SJCRH30 (cell line): ENCODE measurements at regions not wholly inside any gene's neighbourhood (a gene's known extent, or its start where the extent isn't known, plus 50 kb on each side); places are given as distances from the start of the nearest gene placed in this dataset.
A peak's percentile ranks its signal among the peaks of the same experiment; 100 is the strongest.

Experiments
- DNase-seq, 2 experiments: peaks; one replicate each; pipeline ENCODE4 v3.0.0-alpha.2; 2015 to 2020
- H3K27ac ChIP-seq: fragments of 250-450 bp; sonication (Bioruptor Pico); 2 replicates; pipeline ENCODE4 v1.5.1; 2020; ENCODE audit warnings: mild to moderate bottlenecking, moderate library complexity
- H3K27me3 ChIP-seq: fragments of 250-450 bp; sonication (Bioruptor Pico); 2 replicates; pipeline ENCODE4 v1.5.1; 2020; ENCODE audit warnings: mild to moderate bottlenecking, moderate library complexity
- H3K36me3 ChIP-seq: fragments of 250-450 bp; sonication (Bioruptor Pico); 2 replicates; pipeline ENCODE4 v1.5.1; 2020; ENCODE audit warnings: mild to moderate bottlenecking, moderate library complexity
- H3K4me1 ChIP-seq: fragments of 250-450 bp; sonication (Bioruptor Pico); 2 replicates; pipeline ENCODE4 v1.5.1; 2020; ENCODE audit warnings: mild to moderate bottlenecking, moderate library complexity
- H3K4me3 ChIP-seq: fragments of 250-450 bp; sonication (Bioruptor Pico); 2 replicates; pipeline ENCODE4 v1.5.1; 2020; ENCODE audit warnings: mild to moderate bottlenecking, moderate library complexity
- H3K9me3 ChIP-seq: fragments of 250-450 bp; sonication (Bioruptor Pico); replicated peaks from 2 replicates; pipeline ENCODE4 v1.5.1; 2020; ENCODE audit warnings: mild to moderate bottlenecking, moderate library complexity

DNA sequence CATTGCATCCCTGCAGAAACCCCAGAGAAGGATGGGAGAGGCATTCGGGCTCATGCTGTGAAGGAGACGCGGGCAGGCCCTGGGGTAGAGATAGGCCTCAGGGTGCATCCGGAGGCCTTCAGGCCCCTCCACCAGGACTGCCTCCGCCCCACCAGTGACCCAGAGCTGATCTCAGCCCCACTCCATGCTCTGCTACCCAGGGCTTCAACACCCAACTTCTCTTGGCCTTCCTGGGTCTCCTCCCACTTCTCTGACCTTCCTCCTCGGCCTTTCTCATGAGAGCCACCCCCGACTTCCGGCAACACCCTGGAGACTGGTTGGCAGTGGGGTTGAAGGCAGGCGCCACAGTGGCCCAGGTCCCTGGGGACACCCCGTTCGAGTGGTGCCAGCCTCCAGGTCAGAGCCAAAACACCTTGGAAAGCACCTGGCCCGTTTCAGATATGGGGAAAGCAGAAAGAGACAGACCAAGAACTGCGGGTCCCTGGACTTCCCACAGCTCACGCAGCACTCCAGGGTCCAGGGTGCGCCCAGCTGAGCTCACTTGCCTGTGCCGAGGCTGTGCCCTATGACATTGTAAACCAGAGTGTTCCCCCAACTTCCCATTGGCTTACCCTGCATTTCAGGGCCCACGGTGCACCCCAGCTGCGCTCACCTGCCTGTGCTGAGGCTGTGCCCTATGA is 65.1 kb upstream of the OLFM1 start:
- Histone ChIP-seq H3K4me3 (no peak overlapping the region), H3K4me1 (peaks cover 18% of the 10 kb centered on the region), H3K27ac (no peak overlapping the region), H3K9me3 (0 out of 2 replicates have a peak, but pooled peaks cover 4% of the 10 kb centered on the region), H3K36me3 (no peaks in the 10 kb centered on the region), H3K27me3 (no peaks in the 10 kb centered on the region)
- no peak for DNase-seq

DNA sequence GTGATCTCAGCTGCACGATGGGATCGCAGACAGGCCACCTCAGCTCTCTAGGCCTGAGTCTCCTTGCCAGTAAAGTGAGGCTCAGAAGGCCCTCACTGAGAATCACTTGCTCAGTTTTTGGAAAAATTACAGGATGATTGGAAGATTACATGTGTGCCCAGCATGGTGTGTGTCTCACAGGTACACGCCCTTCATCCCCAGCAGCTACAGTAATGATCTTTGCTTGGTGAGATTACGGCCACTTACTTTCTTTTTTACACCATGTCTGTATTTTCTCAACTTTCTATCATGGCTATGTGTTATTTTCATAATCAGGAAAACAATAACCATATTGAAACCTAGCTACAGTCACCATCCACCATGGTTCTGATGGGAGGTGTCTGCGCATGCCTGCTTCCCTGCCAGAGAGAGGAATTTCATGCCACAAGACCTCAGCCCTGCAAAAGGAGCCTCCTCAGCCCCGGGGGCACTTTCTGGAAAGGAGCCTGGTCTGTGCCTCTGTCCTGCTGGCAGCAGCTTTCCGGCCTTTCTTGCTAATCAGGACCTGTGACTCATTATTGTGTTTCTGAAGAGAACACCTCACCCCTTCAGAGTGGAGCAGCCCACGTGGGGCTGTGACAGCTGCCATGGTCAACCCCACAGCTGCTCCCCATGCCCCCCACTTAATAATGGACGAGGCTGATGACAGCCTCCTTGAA is 64.2 kb upstream of the OLFM1 start:
- Histone ChIP-seq H3K9me3 (0 out of 2 replicates have a peak, but pooled peaks cover 4% of the 10 kb centered on the region), H3K4me3 (no peak overlapping the region), H3K4me1 (peaks cover 16% of the 10 kb centered on the region), H3K36me3 (no peaks in the 10 kb centered on the region), H3K27me3 (no peaks in the 10 kb centered on the region), H3K27ac (peak overlapping the region; percentile 9)
- peak; percentile 93 to 94 for DNase-seq

DNA sequence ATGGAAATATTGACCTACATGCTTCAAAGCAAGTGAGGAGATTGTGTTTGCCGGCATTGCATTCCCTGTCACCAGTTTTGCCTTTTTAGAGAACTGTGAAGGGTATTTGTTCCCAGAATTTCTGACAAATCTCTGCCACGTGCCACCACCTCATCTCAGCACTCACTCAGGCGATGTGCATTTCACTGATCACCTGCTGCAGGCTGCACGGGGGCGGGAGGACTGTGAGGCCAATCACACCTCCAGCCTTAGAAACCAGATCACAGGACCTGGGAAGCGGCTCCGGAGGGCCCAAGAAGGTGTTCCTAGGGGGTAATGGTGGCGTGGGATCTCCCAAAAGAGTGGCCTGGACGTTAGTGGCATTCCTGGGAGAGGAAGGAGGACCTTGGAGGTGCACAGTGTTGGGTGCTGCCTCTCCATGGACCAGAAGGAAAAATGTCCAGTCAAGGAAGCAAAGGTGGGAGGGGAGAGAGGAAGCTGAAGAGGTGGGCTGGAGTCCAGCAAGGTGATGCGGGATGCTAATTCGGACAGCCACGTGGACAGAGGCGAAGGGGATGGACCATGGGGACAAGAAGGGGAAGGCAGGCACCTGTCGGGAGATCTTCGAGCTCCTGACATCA is 63.6 kb upstream of the OLFM1 start:
- Histone ChIP-seq H3K9me3 (0 out of 2 replicates have a peak, but pooled peaks cover 4% of the 10 kb centered on the region), H3K27ac (peak overlapping the region; percentile 9), H3K36me3 (no peaks in the 10 kb centered on the region), H3K4me1 (peaks cover 16% of the 10 kb centered on the region), H3K27me3 (no peaks in the 10 kb centered on the region), H3K4me3 (no peak overlapping the region)
- no peak for DNase-seq

DNA sequence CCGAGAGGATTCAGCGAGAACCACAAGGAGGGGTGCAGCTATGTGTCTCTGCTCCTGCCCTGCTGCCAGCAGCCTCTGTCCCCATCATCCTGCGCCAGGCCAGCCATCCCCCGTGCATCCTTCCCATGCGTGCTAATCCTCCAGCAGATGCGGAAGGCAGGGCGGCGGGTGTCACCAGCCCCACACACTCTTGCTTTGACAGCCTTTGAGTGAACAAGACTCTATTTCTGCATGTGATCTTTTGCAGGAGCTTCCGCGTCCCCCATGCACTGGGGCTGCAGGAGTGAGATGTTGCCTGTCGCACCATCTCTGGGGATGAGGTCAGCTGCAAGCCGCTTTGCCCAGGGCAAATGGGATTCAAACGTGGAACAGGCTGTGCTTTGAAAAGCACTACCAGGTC is 58.0 kb upstream of the OLFM1 start:
- H3K27ac ChIP-seq, result no peak overlapping the region
- H3K27me3 ChIP-seq, result no peaks in the 10 kb centered on the region; the same call in 1 of the 2 replicates
- 0 out of 2 replicates have a peak, but pooled peaks cover 4% of the 10 kb centered on the region for H3K9me3 ChIP-seq
- H3K4me3 ChIP-seq, result no peak overlapping the region
- no peaks in the 10 kb centered on the region for H3K4me1 ChIP-seq
- no peak for DNase-seq
- no peaks in the 10 kb centered on the region for H3K36me3 ChIP-seq

DNA sequence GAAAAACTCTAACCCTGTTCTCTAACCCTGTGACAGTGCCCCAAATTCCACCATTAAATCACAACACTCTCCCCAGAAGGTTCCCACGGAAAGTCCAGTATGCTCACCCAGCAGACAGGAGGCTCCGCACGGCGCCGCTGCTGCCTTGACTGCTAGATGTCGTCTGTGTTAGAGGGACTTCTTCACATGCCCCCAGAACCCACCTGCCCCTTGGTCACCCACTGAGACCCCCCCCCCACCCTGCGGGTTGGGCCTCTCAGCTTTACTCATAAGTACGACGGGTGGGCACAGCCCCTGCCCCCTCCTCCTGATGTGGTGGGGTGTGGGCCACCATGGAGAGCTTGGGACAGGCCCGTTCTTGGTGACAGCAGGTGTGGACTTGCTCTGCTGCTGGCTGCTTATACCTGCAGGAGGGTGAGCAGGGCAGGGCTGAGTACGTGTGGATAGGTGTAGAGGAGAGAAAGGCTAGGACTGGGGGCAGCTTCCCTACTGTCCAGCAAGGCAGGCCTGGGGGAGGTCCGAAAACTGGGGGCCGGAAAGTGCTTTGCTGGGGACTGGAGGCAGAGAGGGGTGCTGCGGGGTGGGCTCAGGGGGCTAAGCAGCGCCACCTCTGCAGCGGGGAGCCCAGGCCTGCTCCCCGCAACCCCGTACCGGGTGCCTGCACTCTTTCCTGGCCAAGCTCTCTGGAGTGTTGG is 57.5 kb upstream of the OLFM1 start:
- Histone ChIP-seq H3K9me3 (0 out of 2 replicates have a peak, but pooled peaks cover 1% of the 10 kb centered on the region), H3K4me3 (no peak overlapping the region)
- no peak for DNase-seq

DNA sequence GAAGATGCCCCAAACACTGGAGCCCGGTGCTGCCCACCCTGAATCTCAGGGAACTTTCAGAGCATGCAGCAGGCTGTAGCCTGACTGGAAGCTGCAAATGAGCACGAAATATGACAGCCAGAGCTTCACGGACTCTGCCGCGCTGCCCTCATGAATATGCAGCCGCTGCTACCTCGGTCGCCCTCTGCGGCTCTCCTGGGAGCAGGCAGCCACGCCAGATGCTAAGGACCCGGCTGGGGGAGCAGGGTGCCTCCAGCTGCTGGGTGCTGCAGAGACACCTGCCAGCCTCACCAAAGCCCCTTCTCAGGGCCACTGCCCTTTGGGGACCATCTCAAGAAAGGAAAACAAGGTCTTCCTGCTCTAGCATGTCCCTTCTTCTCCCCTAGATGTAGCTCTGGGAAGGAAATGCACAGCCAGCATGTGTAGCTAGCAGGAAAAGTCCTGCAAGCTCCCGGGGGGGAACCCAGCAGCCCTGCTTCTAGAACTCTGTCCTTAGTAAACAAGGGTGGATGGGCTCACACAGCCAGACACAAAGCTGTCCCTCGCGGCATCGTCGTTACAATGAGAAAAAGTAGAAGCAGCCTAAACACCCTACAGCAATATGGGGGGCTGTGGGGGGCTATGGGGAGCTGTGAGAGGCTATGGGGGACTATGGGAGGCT is 56.8 kb upstream of the OLFM1 start:
- Histone ChIP-seq H3K9me3 (no peaks in the 10 kb centered on the region), H3K36me3 (no peaks in the 10 kb centered on the region), H3K4me3 (no peak overlapping the region), H3K4me1 (no peaks in the 10 kb centered on the region), H3K27me3 (no peaks in the 10 kb centered on the region; the same call in 1 of the 2 replicates), H3K27ac (no peak overlapping the region)
- no peak for DNase-seq

More for the DNA sequence above, 57.5 kb upstream of the OLFM1 start:
- Histone ChIP-seq H3K36me3 (no peaks in the 10 kb centered on the region), H3K27ac (no peak overlapping the region), H3K4me1 (no peaks in the 10 kb centered on the region), H3K27me3 (no peaks in the 10 kb centered on the region; the same call in 1 of the 2 replicates)

DNA sequence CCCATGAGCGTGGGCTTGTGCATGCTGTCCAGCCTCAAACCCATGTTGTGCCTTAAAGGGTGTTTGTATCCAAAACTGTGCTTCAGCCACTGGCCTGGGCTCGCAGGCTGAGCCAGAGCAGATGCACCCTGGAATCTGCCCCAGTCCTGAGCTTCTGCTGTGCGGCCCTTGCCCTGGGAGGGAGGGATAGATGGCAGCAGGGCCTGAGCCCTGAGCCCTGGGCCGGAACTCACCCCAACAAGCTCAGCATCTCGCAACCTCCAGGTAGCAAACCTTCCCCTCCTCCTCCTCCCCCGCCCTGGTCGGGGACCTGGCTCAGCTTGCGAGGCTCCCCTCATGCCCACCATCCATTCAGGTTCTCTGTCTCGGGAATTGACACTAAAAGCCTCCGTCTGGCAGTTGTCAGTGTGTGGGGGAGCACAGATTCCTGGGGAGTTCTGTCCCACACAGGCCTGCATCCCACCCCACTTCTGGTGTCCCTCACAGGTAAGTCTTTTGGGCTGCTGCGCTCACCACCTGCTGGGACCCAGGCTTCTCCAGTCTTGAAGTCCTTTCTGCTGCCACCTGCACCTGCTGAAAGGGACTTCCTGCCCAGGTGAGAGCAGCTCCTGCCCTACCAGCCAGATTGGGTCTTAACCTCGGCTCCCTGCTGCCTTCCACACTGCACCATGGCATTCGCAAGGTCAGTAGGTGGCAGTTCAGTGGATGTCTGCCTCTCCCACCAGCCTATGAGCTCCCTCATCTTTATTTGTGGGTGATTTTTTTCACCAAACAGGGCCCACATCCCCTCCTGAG is 55.2 kb upstream of the OLFM1 start:
- Histone ChIP-seq H3K4me3 (no peak overlapping the region), H3K27me3 (no peaks in the 10 kb centered on the region; the same call in 1 of the 2 replicates), H3K4me1 (no peaks in the 10 kb centered on the region), H3K9me3 (no peaks in the 10 kb centered on the region), H3K27ac (no peak overlapping the region), H3K36me3 (no peaks in the 10 kb centered on the region)
- no peak for DNase-seq

DNA sequence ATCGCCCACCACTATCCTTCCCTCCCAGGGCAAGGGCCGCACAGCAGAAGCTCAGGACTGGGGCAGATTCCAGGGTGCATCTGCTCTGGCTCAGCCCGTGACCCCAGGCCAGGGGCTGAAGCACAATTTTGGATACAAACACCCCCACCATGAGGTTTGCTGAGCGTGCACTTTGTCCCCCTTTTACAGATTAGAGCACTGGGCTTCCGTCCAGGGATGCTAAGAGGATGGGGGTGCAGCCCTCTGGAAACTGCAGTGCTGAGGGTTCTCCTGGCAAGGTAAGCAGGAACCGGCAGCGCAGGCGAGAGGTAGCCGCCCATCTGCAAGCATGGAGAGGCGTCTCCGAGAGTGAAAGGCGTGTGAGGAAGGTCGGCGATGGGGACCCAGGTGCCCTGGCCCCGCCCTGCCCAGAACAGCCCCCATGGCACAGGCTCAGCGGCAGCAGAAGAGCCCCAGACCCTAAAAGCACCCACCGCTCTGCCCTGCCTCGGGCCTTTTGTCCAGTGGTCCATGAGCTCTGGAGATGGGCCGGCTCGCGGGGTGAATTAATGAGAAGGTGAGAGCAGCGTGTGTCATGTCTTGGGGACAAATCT is 54.5 kb upstream of the OLFM1 start:
- no peak for DNase-seq
- no peak overlapping the region for H3K27ac ChIP-seq
- H3K4me1 ChIP-seq, result no peaks in the 10 kb centered on the region

DNA sequence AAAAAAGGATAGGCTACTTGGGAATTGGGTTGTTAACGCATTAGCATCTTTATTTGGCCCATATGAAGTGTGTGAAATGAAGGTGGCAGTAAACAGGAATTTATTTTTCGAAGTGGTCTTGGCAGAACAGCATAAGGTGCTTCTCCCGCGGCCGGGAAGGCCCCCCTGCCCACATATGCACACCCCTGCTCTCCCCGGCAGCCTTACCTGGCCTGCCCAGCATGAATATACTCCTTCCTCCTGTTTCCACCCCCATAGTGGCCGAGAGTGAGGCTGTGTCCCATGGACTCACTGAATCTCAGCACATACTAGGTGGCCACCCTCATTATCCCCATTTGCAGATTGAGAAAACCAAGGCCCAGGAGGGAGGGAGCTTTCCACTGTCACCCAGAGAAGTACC is 54.0 kb upstream of the OLFM1 start:
- Histone ChIP-seq H3K4me1 (no peaks in the 10 kb centered on the region), H3K27me3 (peaks cover 4% of the 10 kb centered on the region; the same call in 1 of the 2 replicates), H3K9me3 (no peaks in the 10 kb centered on the region), H3K36me3 (no peaks in the 10 kb centered on the region), H3K27ac (no peak overlapping the region), H3K4me3 (no peak overlapping the region)
- no peak for DNase-seq

More for the DNA sequence above, 54.5 kb upstream of the OLFM1 start:
- Histone ChIP-seq H3K36me3 (no peaks in the 10 kb centered on the region), H3K9me3 (no peaks in the 10 kb centered on the region), H3K27me3 (peaks cover 3% of the 10 kb centered on the region; the same call in 1 of the 2 replicates), H3K4me3 (no peak overlapping the region)

DNA sequence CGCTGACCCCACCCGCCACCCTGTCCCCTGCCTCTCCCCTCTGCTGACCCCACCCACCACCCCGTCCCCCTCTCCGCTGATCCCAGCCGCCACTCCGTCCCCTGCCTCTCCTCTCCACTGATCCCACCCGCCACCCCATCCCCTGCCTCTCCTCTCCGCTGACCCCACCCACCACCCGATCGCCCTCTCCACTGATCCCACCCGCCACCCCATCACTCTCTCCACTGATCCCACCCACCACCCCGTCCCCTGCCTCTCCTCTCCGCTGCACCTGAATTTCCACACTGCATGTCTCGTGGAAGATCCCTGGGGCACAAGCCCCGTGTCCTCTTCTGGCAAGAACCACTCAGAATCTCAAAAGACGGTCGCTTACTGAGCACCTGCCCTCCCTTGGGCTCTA is 53.4 kb upstream of the OLFM1 start:
- H3K27me3 ChIP-seq, result peaks cover 4% of the 10 kb centered on the region; the same call in 1 of the 2 replicates
- no peak overlapping the region for H3K4me3 ChIP-seq
- DNase-seq, result no peak
- no peaks in the 10 kb centered on the region for H3K36me3 ChIP-seq
- no peaks in the 10 kb centered on the region for H3K4me1 ChIP-seq
- H3K9me3 ChIP-seq, result no peaks in the 10 kb centered on the region
- H3K27ac ChIP-seq, result no peak overlapping the region

DNA sequence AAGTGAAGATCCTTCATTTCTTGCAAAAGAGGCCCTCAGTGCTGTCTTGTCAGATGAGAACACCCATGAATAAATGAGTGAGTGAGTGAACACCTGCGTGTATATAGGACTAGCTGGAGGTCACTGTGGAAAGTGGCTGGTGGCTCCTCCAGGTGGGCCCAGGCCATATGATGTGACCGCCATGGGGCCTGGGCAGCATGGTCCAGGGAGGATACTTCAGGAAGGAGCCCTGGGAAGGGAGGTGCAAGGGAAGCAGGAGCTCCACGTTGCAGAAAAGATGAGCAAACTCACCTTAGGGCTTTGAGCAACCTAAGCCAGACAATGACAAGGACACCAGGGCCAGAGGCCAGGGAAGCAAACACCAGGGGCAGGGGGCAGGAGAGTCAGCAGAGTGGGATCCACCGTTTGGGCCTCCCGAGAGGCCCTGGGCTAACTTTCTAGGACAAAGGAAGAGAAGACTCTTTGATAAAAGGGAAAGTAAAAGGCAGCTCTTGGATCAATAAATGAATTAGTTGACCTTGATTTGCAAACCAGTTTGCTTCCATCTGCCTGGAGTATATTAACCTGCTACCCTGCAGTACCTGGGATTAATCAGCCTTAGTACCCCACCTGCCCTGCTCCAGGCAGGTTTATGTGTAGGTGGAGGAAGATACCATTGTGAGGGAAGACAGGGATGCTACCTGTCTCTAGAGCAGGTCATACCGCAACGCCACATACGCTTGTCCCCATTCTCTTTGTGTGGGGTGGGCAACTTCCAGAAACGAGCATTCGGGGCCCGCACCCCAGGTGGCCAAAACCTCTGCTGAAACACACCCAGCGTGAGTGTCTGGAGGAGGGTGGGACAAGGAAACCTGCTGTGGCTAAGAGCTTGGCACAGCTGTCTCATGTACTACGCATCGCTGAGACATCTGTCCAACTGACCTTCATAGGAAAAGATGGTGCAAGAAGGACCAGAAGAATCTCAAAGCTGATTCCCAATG is 51.4 kb upstream of the OLFM1 start:
- Histone ChIP-seq H3K4me3 (no peak overlapping the region), H3K27me3 (peaks cover 15% of the 10 kb centered on the region; the same call in 1 of the 2 replicates), H3K27ac (no peak overlapping the region), H3K4me1 (no peaks in the 10 kb centered on the region), H3K9me3 (no peaks in the 10 kb centered on the region), H3K36me3 (no peaks in the 10 kb centered on the region)
- no peak for DNase-seq

DNA sequence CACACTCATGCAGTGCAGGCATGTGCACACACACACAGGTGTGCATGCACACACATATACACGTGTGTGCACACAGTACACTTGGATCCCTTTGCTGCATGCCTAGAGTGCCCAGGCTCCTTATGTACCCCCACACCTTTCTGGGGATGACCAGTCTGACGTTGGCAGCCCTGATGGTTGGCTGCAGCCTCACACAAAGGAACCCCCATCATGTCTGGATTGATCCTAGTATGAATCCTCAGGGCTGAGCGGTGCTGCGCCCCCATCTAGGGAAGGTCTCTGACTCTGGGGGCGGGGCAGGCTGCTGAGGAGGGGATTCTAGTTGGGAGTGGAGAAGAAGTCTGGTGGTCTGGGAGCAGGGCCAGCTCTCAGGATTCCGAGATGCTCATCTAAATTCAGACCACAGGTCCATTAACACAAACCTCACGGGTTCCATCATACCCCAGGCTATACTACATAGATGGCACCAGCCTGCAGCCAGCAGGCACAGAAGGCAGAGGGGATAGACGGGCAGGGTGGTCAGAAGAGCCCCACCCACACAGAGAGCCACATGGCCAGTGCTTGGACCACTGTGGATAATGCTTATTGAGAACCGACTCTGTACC is 50.5 kb upstream of the OLFM1 start:
- Histone ChIP-seq H3K27ac (no peak overlapping the region), H3K4me3 (no peak overlapping the region), H3K36me3 (no peaks in the 10 kb centered on the region), H3K27me3 (peaks cover 20% of the 10 kb centered on the region; the same call in 1 of the 2 replicates), H3K4me1 (no peaks in the 10 kb centered on the region), H3K9me3 (no peaks in the 10 kb centered on the region)
- DNase-seq, result no peak
